Tibial artery (tissue), 4 donors: ENCODE measurements at regions not wholly inside any gene's neighbourhood (a gene's known extent, or its start where the extent isn't known, plus 50 kb on each side); places are given as distances from the start of the nearest gene placed in this dataset.

Experiments
- DNase-seq, 2 donors: peaks; one replicate each; pipeline ENCODE4 v3.0.0-alpha.2; 2019
- H3K27ac ChIP-seq, 2 donors: fragments of 200-600 bp; sonication (generic) in 1 of 2; 1 replicate in 1 of 2; 2 replicates in 1 of 2; pipeline ENCODE4 v1.5.1; 2018 to 2019; ENCODE audit warnings: mild to moderate bottlenecking in 1 of 2
- H3K27me3 ChIP-seq, 2 donors: fragments of 200-600 bp; sonication (generic) in 1 of 2; one replicate each; pipeline versions ENCODE4 v1.5.1 to v1.6.0; 2016 to 2019
- H3K36me3 ChIP-seq, 3 donors: fragments of 200-600 bp; sonication (generic) in 2 of 3; one replicate each; pipeline ENCODE4 v1.5.1; 2016 to 2019; ENCODE audit warnings: mild to moderate bottlenecking in 2 of 3
- H3K4me1 ChIP-seq, 4 donors: fragments of 200-600 bp; sonication (generic) in 2 of 4; 1 replicate in 3 of 4; 2 replicates in 1 of 4; pipeline ENCODE4 v1.5.1; 2016 to 2019
- H3K4me3 ChIP-seq, 2 donors: fragments of 200-600 bp; sonication (generic) in 1 of 2; 1 replicate in 1 of 2; 2 replicates in 1 of 2; pipeline ENCODE4 v1.5.1; 2018 to 2019; ENCODE audit warnings: mild to moderate bottlenecking in 2 of 2
- H3K9me3 ChIP-seq, 3 donors: fragments of 200-600 bp; sonication (generic) in 1 of 3; one replicate each; pipeline ENCODE4 v1.5.1; 2016 to 2019
- CTCF ChIP-seq, 2 experiments: fragments of 200-600 bp in 1 of 2; fragments of 450-650 bp in 1 of 2; IDR thresholded peaks; one replicate each; pipeline ENCODE4 v1.5.1; 2017 to 2019; ENCODE audit warnings: antibody characterized with exemption in 2 of 2, mild to moderate bottlenecking in 1 of 2, moderate library complexity in 1 of 2
- intact Hi-C: fragments of 100-400 bp; cut with DNase I; formaldehyde crosslinking; loops from one replicate; pipeline ENCODE4 v1.15.0; 2023; ENCODE audit warnings: low total_unique reads

GRCh38 chr1:218872026-218872425 lies 301.7 kb upstream of the LYPLAL1 start:
- Histone ChIP-seq H3K4me1 (no peaks in the 10 kb centered on the region), H3K4me3 (no peak overlapping the region), H3K27me3 (no peaks in the 10 kb centered on the region), H3K36me3 (no peaks in the 10 kb centered on the region), H3K9me3 (no peaks in the 10 kb centered on the region), H3K27ac (no peak overlapping the region)
- no peak for TF ChIP-seq CTCF (IDR thresholded peaks at IDR 0.05)
- DNase-seq, result no peak
- intact Hi-C loops, result no loop called here

- H3K4me1 ChIP-seq, result no peaks in the 10 kb centered on the region
Measured at GRCh38 chr1:218872928-218873327, 300.8 kb upstream of the LYPLAL1 start.

GRCh38 chr1:218874313-218874712 lies 299.4 kb upstream of the LYPLAL1 start:
- no peak for TF ChIP-seq CTCF (IDR thresholded peaks at IDR 0.05)

More at GRCh38 chr1:218872928-218873327, 300.8 kb upstream of the LYPLAL1 start:
- Histone ChIP-seq H3K27me3 (no peaks in the 10 kb centered on the region), H3K9me3 (no peaks in the 10 kb centered on the region), H3K27ac (no peak overlapping the region), H3K36me3 (no peaks in the 10 kb centered on the region), H3K4me3 (no peak overlapping the region)
- TF ChIP-seq CTCF (IDR thresholded peaks at IDR 0.05), result no peak
- intact Hi-C loops, result no loop called here
- no peak for DNase-seq

GRCh38 chr1:218874801-218875400 lies 298.8 kb upstream of the LYPLAL1 start:
- intact Hi-C loops, result no loop called here
- H3K36me3 ChIP-seq, result no peaks in the 10 kb centered on the region
- H3K9me3 ChIP-seq, result no peaks in the 10 kb centered on the region
- no peaks in the 10 kb centered on the region for H3K4me1 ChIP-seq
- H3K4me3 ChIP-seq, result no peak overlapping the region
- TF ChIP-seq CTCF (IDR thresholded peaks at IDR 0.05), result no peak
- H3K27me3 ChIP-seq, result no peaks in the 10 kb centered on the region
- DNase-seq, result no peak
- H3K27ac ChIP-seq, result no peak overlapping the region

More at GRCh38 chr1:218874313-218874712, 299.4 kb upstream of the LYPLAL1 start:
- Histone ChIP-seq H3K9me3 (no peaks in the 10 kb centered on the region), H3K27me3 (no peaks in the 10 kb centered on the region), H3K36me3 (no peaks in the 10 kb centered on the region), H3K27ac (no peak overlapping the region), H3K4me1 (no peaks in the 10 kb centered on the region), H3K4me3 (no peak overlapping the region)
- DNase-seq, result no peak
- intact Hi-C loops, result no loop called here

- no peak for TF ChIP-seq CTCF (IDR thresholded peaks at IDR 0.05)
- Histone ChIP-seq H3K4me3 (no peak overlapping the region), H3K4me1 (no peaks in the 10 kb centered on the region), H3K36me3 (no peaks in the 10 kb centered on the region), H3K27me3 (no peaks in the 10 kb centered on the region), H3K27ac (no peak overlapping the region), H3K9me3 (no peaks in the 10 kb centered on the region)
- no peak for DNase-seq
- intact Hi-C loops, result no loop called here
Measured at GRCh38 chr1:218878369-218878768, 295.3 kb upstream of the LYPLAL1 start.
